ENCODE measurements at regions not wholly inside any gene's neighbourhood (a gene's known extent, or its start where the extent isn't known, plus 50 kb on each side); places are given as distances from the start of the nearest gene placed in this dataset. TPM values are rescaled to one million over a fixed set of nuclear protein-coding genes. Genes with fewer than 3 reads are reported as not detected.

- H3K4me1 ChIP-seq (ENCODE audit: control insufficient read depth, insufficient read depth, low read length): peaks cover 10% of the 10 kb centered on the region
- no peaks in the 10 kb centered on the region for H3K36me3 ChIP-seq (ENCODE audit: insufficient read depth, low read length)
- H3K27me3 ChIP-seq (ENCODE audit: control insufficient read depth, insufficient read depth, low read length): peaks cover 14% of the 10 kb centered on the region
- no peak overlapping the region for H3K9ac ChIP-seq (ENCODE audit: low read depth, low read length)
- H3K4me2 ChIP-seq (ENCODE audit: low read length): no peak overlapping the region
- H3K4me3 ChIP-seq (ENCODE audit: low read length): no peak overlapping the region
- no peaks in the 10 kb centered on the region for H3K9me3 ChIP-seq (replicated peaks; ENCODE audit: low read length)
Observed at GRCh38 chr12:114740448-114740847, 56.5 kb upstream of the TBX3 start.

GRCh38 chr12:114738460-114739184 is 54.6 kb upstream of the TBX3 start:
- no peak overlapping the region for H3K9ac ChIP-seq (ENCODE audit: low read depth, low read length)

DNA sequence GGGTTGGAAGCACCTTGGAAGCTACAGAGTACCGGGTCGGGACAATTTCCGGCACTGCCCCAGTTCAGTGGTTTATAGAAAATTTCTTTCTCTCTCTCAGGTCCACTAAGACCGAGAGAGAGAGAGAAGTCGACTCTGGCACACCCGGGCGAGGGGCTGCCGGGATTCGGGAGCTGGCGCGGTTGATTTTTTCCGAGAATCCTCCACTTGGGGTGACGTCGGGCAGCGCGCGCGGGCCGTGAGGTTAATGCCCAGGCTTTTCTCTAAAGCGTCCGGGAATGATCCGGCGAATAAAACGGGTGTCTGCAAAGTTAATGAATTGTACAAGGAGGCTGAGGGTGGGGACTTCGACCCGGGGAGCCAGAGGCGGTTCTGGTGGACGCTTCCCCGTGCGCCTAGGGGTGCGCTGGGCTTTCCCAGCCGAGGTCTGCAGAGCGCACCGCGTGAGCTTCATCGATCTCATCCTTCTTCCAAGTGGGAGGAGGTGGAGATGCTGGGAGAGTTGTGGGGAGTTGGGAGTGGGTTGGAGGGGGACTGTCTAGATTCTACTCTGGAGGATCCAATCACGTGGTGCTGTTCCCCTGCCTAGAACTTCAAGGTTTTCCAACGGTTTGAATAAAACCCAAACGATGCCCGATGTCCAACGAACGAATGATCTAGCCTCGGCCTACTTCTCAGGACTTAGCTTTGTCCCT is 51.9 kb upstream of the TBX3 start:
- Histone ChIP-seq H3K9me3 (replicated peaks; ENCODE audit: low read length) (no peaks in the 10 kb centered on the region), H3K9ac (ENCODE audit: low read depth, low read length) (no peak overlapping the region), H3K4me3 (ENCODE audit: low read length) (peak overlapping the region; percentile 26), H3K27me3 (ENCODE audit: control insufficient read depth, insufficient read depth, low read length) (peaks cover 29% of the 10 kb centered on the region), H3K4me1 (ENCODE audit: control insufficient read depth, insufficient read depth, low read length) (peaks cover 6% of the 10 kb centered on the region), H3K36me3 (ENCODE audit: insufficient read depth, low read length) (no peaks in the 10 kb centered on the region), H3K4me2 (ENCODE audit: low read length) (peak overlapping the region; percentile 54)

More at GRCh38 chr12:114738460-114739184, 54.6 kb upstream of the TBX3 start:
- H3K9me3 ChIP-seq (replicated peaks; ENCODE audit: low read length): no peaks in the 10 kb centered on the region
- no peak overlapping the region for H3K4me2 ChIP-seq (ENCODE audit: low read length)
- H3K36me3 ChIP-seq (ENCODE audit: insufficient read depth, low read length): no peaks in the 10 kb centered on the region
- H3K4me3 ChIP-seq (ENCODE audit: low read length): no peak overlapping the region
- H3K27me3 ChIP-seq (ENCODE audit: control insufficient read depth, insufficient read depth, low read length): peaks cover 29% of the 10 kb centered on the region
- peaks cover 6% of the 10 kb centered on the region for H3K4me1 ChIP-seq (ENCODE audit: control insufficient read depth, insufficient read depth, low read length)

DNA sequence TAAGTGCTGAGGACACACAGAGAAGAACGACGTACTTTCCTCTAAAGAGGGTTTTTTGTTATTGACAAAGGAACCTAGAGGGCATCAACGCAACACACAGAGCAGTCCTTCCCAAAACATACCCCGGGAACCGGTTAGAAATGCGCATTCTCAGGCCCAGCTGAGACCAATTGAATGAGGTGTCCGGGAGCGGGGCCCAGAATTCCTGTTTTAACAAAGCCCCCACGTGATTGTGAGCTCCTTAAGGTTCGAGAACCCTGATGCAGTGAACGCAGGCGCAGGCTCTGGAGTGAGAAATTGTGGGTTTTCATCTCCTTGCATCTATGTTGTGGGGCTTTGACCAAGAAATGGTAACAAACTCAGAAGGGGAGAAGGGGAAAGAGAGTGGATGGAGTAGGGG is 51.0 kb upstream of the TBX3 start:
- no peaks in the 10 kb centered on the region for H3K9me3 ChIP-seq (replicated peaks; ENCODE audit: low read length)
- H3K9ac ChIP-seq (ENCODE audit: low read depth, low read length): no peak overlapping the region
- H3K4me3 ChIP-seq (ENCODE audit: low read length): no peak overlapping the region
- H3K4me1 ChIP-seq (ENCODE audit: control insufficient read depth, insufficient read depth, low read length): peaks cover 6% of the 10 kb centered on the region
- no peaks in the 10 kb centered on the region for H3K36me3 ChIP-seq (ENCODE audit: insufficient read depth, low read length)
- peaks cover 29% of the 10 kb centered on the region for H3K27me3 ChIP-seq (ENCODE audit: control insufficient read depth, insufficient read depth, low read length)
- peak overlapping the region; percentile 54 for H3K4me2 ChIP-seq (ENCODE audit: low read length)

DNA sequence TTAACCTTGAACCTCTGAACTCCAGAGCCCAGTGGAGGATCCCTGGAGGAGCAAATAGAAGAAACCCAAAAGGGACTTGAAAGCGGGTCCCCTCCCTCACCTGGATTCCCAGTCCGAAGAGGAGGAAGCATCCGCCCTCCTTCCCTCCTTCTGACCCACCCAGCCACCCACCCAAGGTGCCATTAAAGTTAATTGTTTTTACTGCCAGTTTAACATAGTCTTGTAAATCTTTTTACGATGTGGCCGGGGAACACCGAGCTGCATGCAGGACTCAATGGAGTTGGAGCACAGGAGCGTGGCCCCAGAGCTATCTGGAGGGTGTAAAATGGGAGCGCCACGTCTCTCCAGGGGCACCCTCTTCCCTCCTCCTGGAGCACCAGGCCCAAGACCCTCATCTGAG is 49.9 kb upstream of the TBX3 start:
- Histone ChIP-seq H3K4me3 (ENCODE audit: low read length) (no peak overlapping the region), H3K4me2 (ENCODE audit: low read length) (no peak overlapping the region), H3K36me3 (ENCODE audit: insufficient read depth, low read length) (no peaks in the 10 kb centered on the region), H3K9me3 (replicated peaks; ENCODE audit: low read length) (no peaks in the 10 kb centered on the region), H3K9ac (ENCODE audit: low read depth, low read length) (no peak overlapping the region), H3K27me3 (ENCODE audit: control insufficient read depth, insufficient read depth, low read length) (peaks cover 29% of the 10 kb centered on the region), H3K4me1 (ENCODE audit: control insufficient read depth, insufficient read depth, low read length) (peaks cover 6% of the 10 kb centered on the region)

Small RNA genes in the stretch of these regions (small RNA-seq; reads per million reads assigned to genes)
- gene AC009804.1 (not detected), gene RF00275 (not detected), gene RF00443 (not detected), gene RN7SL865P (not detected)

Measured in skeletal muscle satellite cell (primary cell).